NB4 (cell line): ENCODE measurements at regions not wholly inside any gene's neighbourhood (a gene's known extent, or its start where the extent isn't known, plus 50 kb on each side); places are given as distances from the start of the nearest gene placed in this dataset.

Source experiments
- CTCF ChIP-seq: IDR thresholded peaks from one replicate; pipeline ENCODE4 v1.5.1; 2012; ENCODE audit warnings: low read depth, low read length
- MYC ChIP-seq: IDR thresholded peaks from 2 replicates; pipeline ENCODE4 v1.6.1; 2011; ENCODE audit warnings: low read depth, low read length

- TF ChIP-seq CTCF (no peak), MYC (no peak)
Measured at GRCh38 chr1:194684636-194685035, 1498.2 kb upstream of the B3GALT2 start.
